ENCODE measurements at regions not wholly inside any gene's neighbourhood (a gene's known extent, or its start where the extent isn't known, plus 50 kb on each side); places are given as distances from the start of the nearest gene placed in this dataset.
"Not testable (repeated sequence)": the region's sequence is repeated elsewhere in the genome, so short reads cannot be mapped to it uniquely, and the experiment has no call there.

- no peak for DNase-seq
These were observed 206.2 kb upstream of the SSTR1 start for GRCh38 chr14:38001501-38001900.

DNA sequence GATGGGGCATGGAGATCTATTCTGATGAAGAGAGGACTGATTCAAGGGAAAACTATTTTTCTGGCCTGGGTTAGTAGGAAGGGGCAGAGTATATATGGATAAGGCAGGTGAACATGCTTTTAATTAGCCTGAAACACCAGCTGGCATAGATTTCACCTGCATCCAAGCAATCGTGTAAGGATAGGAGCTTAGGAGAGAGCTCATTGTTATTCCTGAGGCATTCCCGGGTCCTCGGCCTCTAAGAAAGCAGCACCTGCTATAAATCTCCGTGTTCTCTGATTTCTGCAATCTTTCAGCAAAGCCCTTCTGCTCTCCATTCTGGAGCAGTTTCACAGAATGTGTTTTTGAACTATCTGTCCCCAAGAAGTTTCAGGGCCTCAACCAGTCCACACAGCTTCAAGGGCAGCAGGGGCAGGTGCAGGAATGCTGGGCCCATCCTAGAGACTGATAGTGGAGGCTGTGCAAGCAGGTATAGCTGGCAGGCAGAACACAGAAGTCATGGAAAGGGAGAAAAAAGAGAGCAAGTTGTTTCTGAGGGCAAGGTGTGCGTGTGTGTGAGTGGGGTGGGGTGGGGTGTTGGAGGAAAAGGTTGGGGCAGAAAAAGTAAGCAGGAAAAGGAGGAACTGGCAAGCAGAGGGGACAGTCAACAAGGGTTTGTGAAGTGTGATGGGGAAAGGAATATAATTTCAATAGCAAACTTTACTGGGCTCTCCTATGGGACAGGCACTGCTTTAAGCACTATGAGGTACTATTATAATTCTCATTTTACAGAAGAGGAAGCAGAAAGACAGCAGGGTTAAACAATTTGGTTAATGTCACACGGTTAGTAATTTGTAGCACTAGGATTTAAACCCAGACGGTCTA, 203.7 kb upstream of the SSTR1 start:
- DNase-seq = no peak

GRCh38 chr14:38004610-38004879, 203.2 kb upstream of the SSTR1 start:
- DNase-seq = no peak

- DNase-seq = not testable (repeated sequence)
These were observed 196.5 kb upstream of the SSTR1 start for GRCh38 chr14:38011156-38011555.

GRCh38 chr14:38012056-38012455, 195.6 kb upstream of the SSTR1 start:
- no peak for DNase-seq

DNA sequence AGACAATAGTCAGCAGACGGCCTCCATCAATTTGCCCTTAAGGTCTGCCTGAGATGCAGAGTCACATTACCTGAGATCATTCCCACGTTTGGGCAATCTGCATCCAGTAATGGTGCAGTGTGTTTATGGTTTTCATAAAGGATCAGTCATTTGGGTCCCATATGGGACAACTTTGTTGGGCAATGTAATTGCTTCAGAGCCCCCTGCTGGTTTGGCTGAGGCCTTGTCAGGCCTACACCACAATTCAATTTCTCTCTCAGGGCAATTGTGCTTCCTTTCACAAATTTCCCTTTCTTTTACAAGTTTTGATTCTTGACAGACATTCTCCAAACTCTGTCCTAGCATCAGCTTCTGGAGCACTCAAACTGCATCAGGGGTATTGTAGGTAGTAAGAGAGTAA, 191.2 kb upstream of the SSTR1 start:
- DNase-seq = no peak

- DNase-seq = no peak
These were observed 185.8 kb upstream of the SSTR1 start for GRCh38 chr14:38021861-38022260.

GRCh38 chr14:38022775-38023174, 184.9 kb upstream of the SSTR1 start:
- no peak for DNase-seq

DNA sequence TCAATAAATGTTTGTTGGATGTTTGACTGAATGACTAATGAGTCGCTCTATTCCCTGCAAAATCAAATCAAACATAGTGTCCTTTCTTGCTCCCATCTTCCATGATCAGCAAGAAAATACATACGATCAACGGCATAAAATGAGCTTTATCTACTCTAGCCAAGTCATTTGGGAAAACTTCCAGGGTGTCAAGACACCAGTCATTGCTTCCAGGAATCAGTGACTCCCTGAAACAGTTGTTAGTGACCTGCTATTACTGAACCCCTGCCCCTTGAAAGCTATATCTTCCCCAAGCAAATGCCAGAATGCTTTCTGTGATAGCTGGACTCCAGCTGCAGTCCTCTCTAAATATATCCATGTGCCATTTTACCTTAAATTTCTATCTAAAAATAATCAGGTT, 169.5 kb upstream of the SSTR1 start:
- no peak for DNase-seq

DNA sequence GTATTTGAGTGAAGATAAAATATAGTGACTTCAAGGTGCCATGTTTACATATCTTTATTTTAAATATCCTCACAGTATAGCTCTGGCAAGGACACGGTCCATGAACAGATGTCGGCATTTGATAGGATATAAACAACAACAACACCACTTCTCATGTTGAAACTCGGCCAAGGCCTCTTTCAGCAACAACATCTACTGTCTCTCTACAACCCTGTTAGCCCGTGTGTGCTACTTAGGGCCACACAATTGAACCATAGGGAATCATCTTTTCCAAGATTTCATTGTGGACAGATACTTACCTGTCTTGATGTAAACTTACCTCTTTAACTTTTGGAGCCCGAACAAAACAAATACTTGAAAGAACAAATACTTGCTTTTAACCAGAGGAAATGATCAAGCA, 168.7 kb upstream of the SSTR1 start:
- no peak for DNase-seq

DNA sequence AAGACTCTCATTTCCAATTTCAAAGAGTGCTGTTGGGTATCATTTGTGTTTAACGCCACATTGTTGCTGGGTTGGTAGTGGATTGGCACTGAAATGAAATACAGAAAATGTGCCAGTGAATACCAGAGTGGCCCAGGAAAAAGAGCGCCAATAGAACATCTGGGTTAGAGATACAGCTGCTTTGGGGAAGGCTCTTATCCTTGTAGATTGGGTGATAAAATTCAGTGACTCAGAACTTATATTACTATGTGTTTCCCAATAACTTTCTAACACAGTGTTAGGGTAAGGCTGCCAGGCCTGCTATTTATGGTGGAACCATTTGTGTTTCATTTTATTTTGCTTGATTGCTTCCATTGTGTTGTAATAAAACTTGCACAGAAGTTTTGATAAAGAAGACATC, 168.2 kb upstream of the SSTR1 start:
- no peak for DNase-seq

GRCh38 chr14:38040411-38040810, 167.3 kb upstream of the SSTR1 start:
- DNase-seq = no peak

DNA sequence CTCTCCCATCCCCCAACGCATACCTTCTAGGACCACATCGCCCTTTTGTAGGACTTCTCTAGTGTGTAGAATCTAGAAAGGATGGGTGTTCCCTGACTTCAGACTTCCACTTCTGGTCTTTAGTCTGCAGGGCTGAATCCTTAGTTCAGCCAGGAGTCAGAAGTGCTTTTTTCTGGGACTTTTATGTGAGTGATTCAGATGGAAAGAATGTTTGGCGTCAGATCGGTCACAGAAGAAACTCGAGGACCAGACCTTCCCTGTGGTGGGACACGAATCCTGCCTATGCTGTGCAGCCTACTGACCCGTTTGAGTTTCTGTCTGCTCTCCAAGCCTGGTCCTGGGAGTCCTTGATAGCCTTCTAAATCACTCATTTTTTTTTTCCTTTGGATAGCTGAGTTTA, 165.4 kb upstream of the SSTR1 start:
- DNase-seq = no peak

DNA sequence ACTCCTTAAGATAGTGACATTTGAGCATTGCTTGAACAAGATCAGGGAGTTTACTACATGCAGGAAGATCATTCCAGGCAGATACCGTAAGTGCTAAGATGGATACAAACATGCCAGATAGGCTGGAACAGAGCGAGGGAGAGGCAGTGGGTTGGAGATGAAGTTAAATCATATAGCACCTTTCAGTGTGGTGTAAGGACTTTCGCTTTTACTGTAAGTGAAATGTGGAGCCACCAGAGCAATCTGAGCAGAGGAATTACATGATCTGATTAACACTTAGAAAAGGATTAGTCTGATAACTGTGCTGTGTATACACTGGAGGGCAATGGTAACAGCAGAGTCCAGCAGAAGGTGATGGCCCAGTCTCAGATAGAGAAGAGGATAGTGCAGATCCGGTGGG, 163.0 kb upstream of the SSTR1 start:
- DNase-seq = no peak

DNA sequence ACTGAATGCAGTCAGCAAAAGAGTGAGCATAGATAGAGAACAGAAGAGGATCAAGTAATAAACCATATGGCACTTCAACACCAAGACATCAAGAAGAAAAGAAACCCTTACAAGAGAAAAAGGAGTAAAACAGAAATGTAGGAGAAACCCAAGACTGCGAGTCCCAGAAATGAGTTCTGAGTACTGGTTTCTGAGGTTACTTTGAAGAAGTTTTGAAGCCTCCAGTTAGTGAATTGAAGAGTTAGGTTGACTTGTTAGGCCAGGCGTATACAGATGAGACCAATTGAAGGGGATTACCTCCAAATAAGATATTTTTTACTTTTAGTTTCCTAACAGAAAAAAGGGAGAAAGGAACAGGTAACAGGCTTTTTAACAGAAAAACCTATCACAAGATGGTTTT, 162.2 kb upstream of the SSTR1 start:
- no peak for DNase-seq

DNA sequence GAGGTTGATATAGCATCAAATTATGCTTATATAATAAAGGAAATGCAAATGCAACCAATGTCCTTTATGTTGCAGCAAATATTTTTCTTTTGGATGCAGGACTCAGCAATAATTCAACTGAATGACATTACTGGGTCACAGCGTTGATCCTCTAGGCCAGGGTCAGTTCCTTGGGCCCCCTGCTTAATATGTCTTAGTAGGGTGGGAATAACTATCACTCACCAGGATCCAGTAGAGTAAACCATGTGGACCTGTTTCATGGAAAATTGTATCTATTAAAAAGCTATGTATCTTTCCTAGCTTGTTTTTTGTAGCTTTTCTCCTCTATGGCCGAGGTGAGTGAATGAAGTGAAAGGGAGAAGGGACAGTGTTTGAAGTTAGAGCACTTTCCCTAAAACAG, 161.5 kb upstream of the SSTR1 start:
- no peak for DNase-seq

GRCh38 chr14:38047195-38047902, 160.4 kb upstream of the SSTR1 start:
- no peak for DNase-seq

GRCh38 chr14:38053666-38054065, 154.0 kb upstream of the SSTR1 start:
- DNase-seq = no peak

DNA sequence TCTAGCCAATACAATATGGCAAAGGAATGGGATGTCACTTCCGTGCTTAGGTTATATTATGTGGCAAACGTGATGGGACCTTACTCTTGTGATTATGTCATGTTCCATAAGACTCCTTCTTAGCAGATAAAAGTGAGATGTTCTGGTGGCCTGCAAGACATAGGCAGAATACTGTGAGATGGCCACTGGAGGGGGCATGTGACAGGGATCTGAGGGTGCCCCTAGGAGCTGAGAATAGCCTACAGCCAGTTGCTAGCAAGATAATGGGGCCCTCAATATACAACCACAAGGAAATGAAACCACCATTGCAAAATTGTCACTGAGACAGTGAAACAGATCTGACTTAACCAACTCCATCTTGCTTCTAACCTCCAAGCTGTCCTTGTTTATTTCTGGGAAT, 151.4 kb upstream of the SSTR1 start:
- no peak for DNase-seq

- not testable (repeated sequence) for DNase-seq
These were observed 145.5 kb upstream of the SSTR1 start for GRCh38 chr14:38062223-38062622.

GRCh38 chr14:38063711-38064320, 143.9 kb upstream of the SSTR1 start:
- DNase-seq = no peak

DNA sequence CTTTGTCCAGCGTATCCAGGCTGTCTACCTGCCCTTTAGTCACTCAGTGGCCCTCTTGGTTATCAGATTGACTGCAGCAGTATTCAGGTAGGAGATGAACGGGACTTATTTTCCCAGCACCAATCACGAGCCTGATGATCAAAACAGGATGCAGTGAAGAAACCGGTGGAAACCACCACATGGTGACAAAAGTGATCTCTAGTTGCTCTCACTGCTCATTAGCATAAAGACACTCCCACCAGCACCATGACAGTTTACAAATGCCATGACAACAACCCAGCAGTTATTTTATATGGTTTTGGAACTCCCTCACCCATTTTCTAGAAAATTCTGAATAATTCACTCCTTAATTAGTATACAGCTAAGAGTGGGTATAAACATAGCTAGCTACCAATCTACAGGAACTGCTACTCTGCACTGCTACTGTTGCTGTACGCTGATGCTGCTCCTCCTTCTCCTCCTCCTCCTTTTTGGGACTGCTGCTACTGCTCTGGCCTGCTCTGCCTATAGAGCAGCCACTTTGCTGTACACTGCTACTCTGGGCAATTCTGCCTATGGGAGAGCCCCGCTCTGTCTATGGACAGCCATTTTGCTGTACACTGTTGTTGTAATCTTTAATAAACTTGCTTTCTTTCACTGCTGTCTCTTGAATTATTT, 142.5 kb upstream of the SSTR1 start:
- DNase-seq = no peak

DNA sequence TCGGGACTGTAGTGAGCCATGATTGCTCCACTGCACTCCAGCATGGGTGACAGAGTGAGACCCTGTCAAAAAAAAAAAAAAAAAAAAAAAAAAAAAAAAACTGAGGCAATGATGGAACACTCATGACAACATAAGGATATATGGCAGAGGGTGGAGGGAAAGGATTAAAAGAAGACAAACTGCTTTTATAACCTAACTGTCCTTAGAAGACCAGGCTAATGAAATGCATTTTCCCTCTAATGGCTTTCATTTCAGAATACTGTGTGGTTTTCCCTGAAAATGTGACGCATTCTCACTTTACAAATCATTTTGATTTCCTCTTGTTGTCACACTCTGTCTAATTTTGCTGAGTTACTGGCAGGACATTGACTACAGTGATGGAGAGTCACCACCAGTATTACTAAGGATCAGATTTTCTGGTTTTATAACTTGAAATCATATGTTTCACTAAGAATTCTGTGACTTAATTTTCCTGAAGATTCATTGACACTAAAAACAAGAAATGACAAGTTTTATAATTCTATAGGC, 137.6 kb upstream of the SSTR1 start:
- no peak for DNase-seq

- no peak for DNase-seq
These were observed 134.1 kb upstream of the SSTR1 start for GRCh38 chr14:38073641-38074040.

Measured in midbrain (tissue), 1 donor.